ENCODE measurements at regions not wholly inside any gene's neighbourhood (a gene's known extent, or its start where the extent isn't known, plus 50 kb on each side); places are given as distances from the start of the nearest gene placed in this dataset.

DNA sequence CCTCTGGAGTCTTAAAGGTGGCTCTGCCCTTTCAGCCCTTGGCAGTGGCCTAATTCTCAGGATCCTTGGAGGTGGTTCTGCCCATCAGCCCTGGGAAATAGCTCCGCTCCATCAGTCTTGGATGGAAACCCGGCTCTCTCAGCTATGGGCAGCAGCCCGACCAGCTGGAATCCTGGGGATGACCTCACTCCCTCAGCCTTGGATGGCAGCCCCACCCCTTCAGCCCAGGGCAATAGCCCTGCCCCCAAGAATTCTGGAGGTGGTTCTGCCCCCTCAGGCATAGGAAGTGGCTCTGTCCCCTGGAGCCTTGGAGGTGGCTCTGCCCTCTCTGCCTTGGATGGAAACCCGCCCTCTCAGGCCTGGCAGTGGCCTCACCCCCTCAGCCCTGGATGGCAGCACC, 127.7 kb downstream of the RBMX2 start:
- TF ChIP-seq CTCF (conservative IDR thresholded peaks at IDR 0.05) (no peak), ZFX (IDR thresholded peaks at IDR 0.05) (no peak)
